ENCODE measurements at regions not wholly inside any gene's neighbourhood (a gene's known extent, or its start where the extent isn't known, plus 50 kb on each side); places are given as distances from the start of the nearest gene placed in this dataset.

- TF ChIP-seq CTCF (IDR thresholded peaks at IDR 0.05) = no peak
- no peak for TF ChIP-seq POLR2A (IDR thresholded peaks at IDR 0.05)
- TF ChIP-seq EP300 (IDR thresholded peaks at IDR 0.05) = no peak
- no peaks in the 10 kb centered on the region for H3K4me1 ChIP-seq
- no peak overlapping the region for H3K4me3 ChIP-seq
- no peaks in the 10 kb centered on the region for H3K27me3 ChIP-seq
- peaks cover 0 to 23% (median 4%) of the 10 kb centered on the region in 4 donors for H3K9me3 ChIP-seq
- DNase-seq (ENCODE audit: low spot score in 2 of 2) = no peak
- H3K36me3 ChIP-seq = no peaks in the 10 kb centered on the region
- 38 to 41% methylated on average over 4 of the region's 4 CpGs for WGBS, 2 donors
- H3K27ac ChIP-seq = no peak overlapping the region
Observed at GRCh38 chr6:142500250-142500786, 198.5 kb downstream of the ADGRG6 start.

- DNase-seq (ENCODE audit: low spot score in 2 of 2) = no peak
- Histone ChIP-seq H3K4me1 (no peaks in the 10 kb centered on the region), H3K36me3 (no peaks in the 10 kb centered on the region), H3K27me3 (no peaks in the 10 kb centered on the region), H3K27ac (no peak overlapping the region), H3K9me3 (peaks cover 0 to 23% (median 4%) of the 10 kb centered on the region in 4 donors), H3K4me3 (no peak overlapping the region)
- TF ChIP-seq POLR2A (IDR thresholded peaks at IDR 0.05) = no peak
- no peak for TF ChIP-seq EP300 (IDR thresholded peaks at IDR 0.05)
- no peak for TF ChIP-seq CTCF (IDR thresholded peaks at IDR 0.05)
- 81 to 97% methylated on average over 3 of the region's 3 CpGs for WGBS, 2 donors
Observed at GRCh38 chr6:142501795-142502194, 200.0 kb downstream of the ADGRG6 start.

GRCh38 chr6:142507065-142507464 is 205.3 kb downstream of the ADGRG6 start:
- TF ChIP-seq POLR2A (IDR thresholded peaks at IDR 0.05) = no peak
- 68 to 82% methylated on average over 4 of the region's 4 CpGs for WGBS, 2 donors
- Histone ChIP-seq H3K9me3 (peaks cover 0 to 23% (median 6%) of the 10 kb centered on the region in 4 donors), H3K36me3 (no peaks in the 10 kb centered on the region), H3K4me3 (no peak overlapping the region), H3K4me1 (no peaks in the 10 kb centered on the region), H3K27me3 (no peaks in the 10 kb centered on the region), H3K27ac (no peak overlapping the region)
- DNase-seq (ENCODE audit: low spot score in 2 of 2) = no peak

- DNase-seq (ENCODE audit: low spot score in 2 of 2) = no peak
- no peaks in the 10 kb centered on the region for H3K36me3 ChIP-seq
- H3K27me3 ChIP-seq = no peaks in the 10 kb centered on the region
- no peak overlapping the region for H3K27ac ChIP-seq
- TF ChIP-seq CTCF (IDR thresholded peaks at IDR 0.05) = no peak
- no peak for TF ChIP-seq EP300 (IDR thresholded peaks at IDR 0.05)
- no peak for TF ChIP-seq POLR2A (IDR thresholded peaks at IDR 0.05)
- no peaks in the 10 kb centered on the region for H3K4me1 ChIP-seq
- no peak overlapping the region for H3K4me3 ChIP-seq
- H3K9me3 ChIP-seq = peaks cover 0 to 4% (median 2%) of the 10 kb centered on the region in 4 donors
- WGBS, 2 donors = 41 to 42% methylated on average over 3 of the region's 3 CpGs
Observed at GRCh38 chr6:142510211-142510610, 208.4 kb downstream of the ADGRG6 start.

- no peaks in the 10 kb centered on the region for H3K4me1 ChIP-seq
- WGBS, 2 donors = 45 to 63% methylated on average over 3 of the region's 3 CpGs
- no peak for TF ChIP-seq EP300 (IDR thresholded peaks at IDR 0.05)
- TF ChIP-seq POLR2A (IDR thresholded peaks at IDR 0.05) = no peak
- H3K27ac ChIP-seq = no peak overlapping the region
- H3K4me3 ChIP-seq = no peak overlapping the region
- DNase-seq (ENCODE audit: low spot score in 2 of 2) = no peak
- H3K36me3 ChIP-seq = no peaks in the 10 kb centered on the region
- no peaks in the 10 kb centered on the region for H3K27me3 ChIP-seq
- peaks cover 0 to 8% (median 0%) of the 10 kb centered on the region in 4 donors for H3K9me3 ChIP-seq
Observed at GRCh38 chr6:142518126-142518525, 216.3 kb downstream of the ADGRG6 start.

- no peaks in the 10 kb centered on the region for H3K4me1 ChIP-seq
Observed at GRCh38 chr6:142518761-142519160, 217.0 kb downstream of the ADGRG6 start.

More at GRCh38 chr6:142518761-142519160, 217.0 kb downstream of the ADGRG6 start:
- Histone ChIP-seq H3K4me3 (no peak overlapping the region), H3K9me3 (peaks cover 0 to 8% (median 0%) of the 10 kb centered on the region in 4 donors), H3K27ac (no peak overlapping the region), H3K36me3 (no peaks in the 10 kb centered on the region), H3K27me3 (no peaks in the 10 kb centered on the region)
- no peak for DNase-seq (ENCODE audit: low spot score in 2 of 2)
- TF ChIP-seq CTCF (IDR thresholded peaks at IDR 0.05) (no peak), POLR2A (IDR thresholded peaks at IDR 0.05) (no peak), EP300 (IDR thresholded peaks at IDR 0.05) (no peak)
- 53 to 63% methylated on average over 4 of the region's 4 CpGs for WGBS, 2 donors
